ENCODE measurements at regions not wholly inside any gene's neighbourhood (a gene's known extent, or its start where the extent isn't known, plus 50 kb on each side); places are given as distances from the start of the nearest gene placed in this dataset.

- H3K36me3 Mint-ChIP-seq (ENCODE audit: low read depth): no peaks in the 10 kb centered on the region
- CTCF ChIA-PET: no interaction called here
- DNase-seq (no peak), ATAC-seq (no peak)
- POLR2A ChIA-PET: no interaction called here
- no peak overlapping the region for H3K27ac Mint-ChIP-seq
- no peak overlapping the region for H3K4me3 Mint-ChIP-seq
- no peaks in the 10 kb centered on the region for H3K9me3 Mint-ChIP-seq (ENCODE audit: insufficient read depth)
- H3K4me1 Mint-ChIP-seq (ENCODE audit: low read depth): no peaks in the 10 kb centered on the region
- H3K27me3 Mint-ChIP-seq (ENCODE audit: low read depth): no peaks in the 10 kb centered on the region
Observed at GRCh38 chr19:28519952-28520861, 692.7 kb downstream of the UQCRFS1 start.

DNA sequence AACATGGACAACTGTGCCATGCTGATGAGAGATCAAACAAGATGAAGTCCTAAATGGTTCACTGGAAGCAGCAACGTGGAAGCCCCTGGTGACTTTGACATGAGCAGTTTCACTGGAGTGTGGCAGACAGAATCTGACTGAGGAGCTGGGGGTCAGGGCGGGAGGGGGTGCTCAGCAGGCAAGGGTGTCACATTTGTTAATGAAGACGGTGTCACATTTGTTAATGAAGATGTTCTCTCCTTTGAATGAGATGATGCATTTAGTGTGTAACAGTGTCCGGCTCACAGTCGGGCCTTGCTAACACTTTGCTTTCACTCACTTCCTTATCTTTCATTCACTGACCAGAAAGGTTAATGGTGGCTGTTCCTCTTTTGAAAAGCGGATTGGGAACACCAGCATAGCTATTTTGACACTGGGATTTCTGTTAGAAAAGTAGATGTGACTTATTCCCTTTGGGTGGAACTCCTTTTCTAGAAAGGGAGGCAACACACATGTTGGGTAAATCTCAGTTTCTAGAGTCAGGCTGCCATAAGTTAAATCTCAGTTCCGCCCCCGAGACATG is 693.7 kb downstream of the UQCRFS1 start:
- DNase-seq (no peak), ATAC-seq (no peak)
- POLR2A ChIA-PET: no interaction called here
- H3K27me3 Mint-ChIP-seq (ENCODE audit: low read depth): no peaks in the 10 kb centered on the region
- no peak overlapping the region for H3K27ac Mint-ChIP-seq
- H3K4me1 Mint-ChIP-seq (ENCODE audit: low read depth): no peaks in the 10 kb centered on the region
- H3K36me3 Mint-ChIP-seq (ENCODE audit: low read depth): no peaks in the 10 kb centered on the region
- CTCF ChIA-PET: no interaction called here
- no peaks in the 10 kb centered on the region for H3K9me3 Mint-ChIP-seq (ENCODE audit: insufficient read depth)
- no peak overlapping the region for H3K4me3 Mint-ChIP-seq

DNA sequence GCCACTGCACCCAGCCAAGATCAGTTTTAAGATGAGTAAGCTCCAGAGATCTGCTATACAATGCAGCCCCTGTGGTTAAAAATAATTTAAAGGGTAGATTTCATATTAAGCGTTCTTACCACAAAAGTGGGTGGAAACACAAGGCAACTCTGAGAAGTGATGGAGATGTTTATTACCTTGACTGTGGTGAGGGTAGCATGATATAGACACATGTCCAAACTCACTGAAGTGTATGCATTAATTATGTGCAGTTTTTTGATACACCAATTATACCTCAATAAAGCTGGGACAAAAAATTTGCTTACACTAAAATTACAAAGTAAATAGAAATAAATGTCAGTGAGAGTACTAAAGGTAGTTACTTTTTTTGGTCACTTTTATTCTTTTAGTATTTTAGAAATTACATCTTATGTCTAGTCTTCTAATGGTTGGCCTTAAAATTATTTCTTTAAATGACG is 696.5 kb downstream of the UQCRFS1 start:
- no peak overlapping the region for H3K4me3 Mint-ChIP-seq
- no peak for DNase-seq
- POLR2A ChIA-PET: no interaction called here
- H3K9me3 Mint-ChIP-seq (ENCODE audit: insufficient read depth): no peaks in the 10 kb centered on the region
- no peaks in the 10 kb centered on the region for H3K4me1 Mint-ChIP-seq (ENCODE audit: low read depth)
- H3K27me3 Mint-ChIP-seq (ENCODE audit: low read depth): no peaks in the 10 kb centered on the region
- CTCF ChIA-PET: no interaction called here
- H3K27ac Mint-ChIP-seq: no peak overlapping the region
- ATAC-seq: no peak
- no peaks in the 10 kb centered on the region for H3K36me3 Mint-ChIP-seq (ENCODE audit: low read depth)

DNA sequence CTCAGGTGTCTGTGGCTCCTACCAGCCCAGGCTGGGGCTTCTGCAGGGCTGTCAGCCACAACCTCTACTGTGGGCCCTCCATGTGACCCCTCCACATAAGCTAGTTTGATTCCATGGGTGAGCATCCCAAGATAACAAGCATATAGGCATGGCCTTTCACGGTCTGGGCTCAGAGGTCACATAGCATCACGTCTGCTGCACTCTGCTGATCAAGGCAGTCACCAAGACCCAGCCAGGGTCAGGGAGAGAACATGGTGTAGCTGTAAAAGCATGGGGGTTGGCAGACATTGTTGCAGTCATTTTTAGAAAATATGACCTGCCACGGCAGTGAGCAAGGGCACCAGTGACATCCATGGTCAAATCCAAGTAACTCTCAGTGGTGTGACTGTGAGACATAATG is 698.8 kb downstream of the UQCRFS1 start:
- H3K9me3 Mint-ChIP-seq (ENCODE audit: insufficient read depth): no peaks in the 10 kb centered on the region
- H3K27me3 Mint-ChIP-seq (ENCODE audit: low read depth): no peaks in the 10 kb centered on the region
- no peak for ATAC-seq
- H3K36me3 Mint-ChIP-seq (ENCODE audit: low read depth): no peaks in the 10 kb centered on the region
- no peak overlapping the region for H3K4me3 Mint-ChIP-seq
- CTCF ChIA-PET: interaction anchor here (0.6 kb wide), 1 partner anchor 31 kb away, joined by 3 read pairs; no protein-coding TSS in a partner anchor
- no peaks in the 10 kb centered on the region for H3K4me1 Mint-ChIP-seq (ENCODE audit: low read depth)
- no peak for DNase-seq
- POLR2A ChIA-PET: no interaction called here
- no peak overlapping the region for H3K27ac Mint-ChIP-seq

DNA sequence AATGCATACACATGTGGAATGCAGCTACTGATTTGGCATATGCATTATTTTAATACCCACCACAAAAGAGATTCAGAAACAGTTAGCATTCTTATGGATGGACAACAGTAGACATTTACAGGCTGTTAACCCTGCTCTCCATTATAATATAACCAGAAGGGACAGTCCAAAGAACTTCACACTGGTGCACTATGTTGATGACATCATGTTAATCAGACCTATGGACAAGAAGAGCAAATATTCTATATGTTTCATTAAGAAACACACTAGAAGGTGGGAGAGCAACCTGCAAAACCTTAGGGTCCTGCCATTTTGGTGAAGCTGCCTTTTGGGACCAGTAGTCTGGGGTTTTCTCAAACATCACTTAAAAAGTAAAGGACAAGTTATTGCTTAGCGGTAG is 701.3 kb downstream of the UQCRFS1 start:
- DNase-seq (no peak), ATAC-seq (no peak)
- H3K27ac Mint-ChIP-seq: no peak overlapping the region
- ChIA-PET CTCF (no interaction called here), POLR2A (no interaction called here)
- H3K9me3 Mint-ChIP-seq (ENCODE audit: insufficient read depth): no peaks in the 10 kb centered on the region
- H3K36me3 Mint-ChIP-seq (ENCODE audit: low read depth): no peaks in the 10 kb centered on the region
- H3K4me1 Mint-ChIP-seq (ENCODE audit: low read depth): no peaks in the 10 kb centered on the region
- H3K27me3 Mint-ChIP-seq (ENCODE audit: low read depth): no peaks in the 10 kb centered on the region
- H3K4me3 Mint-ChIP-seq: no peak overlapping the region

DNA sequence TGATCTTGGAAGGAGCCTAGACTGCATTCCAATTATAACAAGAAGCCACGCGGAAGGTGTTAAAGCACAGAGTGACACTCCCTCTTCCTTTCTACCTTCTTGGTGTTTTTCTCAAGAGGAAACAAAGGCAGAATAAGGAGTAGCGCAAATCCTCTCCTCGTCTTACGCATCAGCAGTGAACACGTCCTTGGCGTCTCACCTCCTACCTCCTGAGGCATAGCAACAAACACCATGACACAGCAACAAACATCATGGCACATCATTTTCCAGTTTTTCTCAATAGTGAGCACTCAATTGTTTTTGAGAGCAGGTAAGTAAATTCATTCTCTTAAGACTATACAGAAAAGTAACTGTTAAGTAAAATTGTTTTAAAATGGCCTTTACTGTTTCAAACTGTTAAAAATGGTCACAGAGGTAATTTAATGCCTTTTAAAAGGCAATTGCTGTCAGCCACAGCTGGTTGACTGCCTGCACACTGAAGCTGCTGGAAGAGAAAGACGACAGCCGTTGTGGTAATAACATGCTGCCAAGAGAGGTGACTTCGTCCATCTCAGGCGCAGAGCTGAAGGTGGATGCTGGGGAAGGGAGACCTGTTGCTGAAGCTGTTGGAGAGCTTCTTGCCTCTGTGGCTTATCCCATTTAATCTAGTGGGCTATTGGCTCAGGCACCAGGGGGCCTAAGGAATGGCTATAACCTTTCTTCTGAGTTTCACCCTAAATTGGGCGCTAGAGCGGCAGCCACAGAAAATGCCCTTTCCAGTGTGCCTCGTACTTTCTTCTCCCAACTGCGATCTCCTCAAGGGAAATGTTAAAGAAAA is 703.7 kb downstream of the UQCRFS1 start:
- H3K4me3 Mint-ChIP-seq: no peak overlapping the region
- H3K4me1 Mint-ChIP-seq (ENCODE audit: low read depth): peaks cover 7% of the 10 kb centered on the region
- no peak overlapping the region for H3K27ac Mint-ChIP-seq
- no peaks in the 10 kb centered on the region for H3K9me3 Mint-ChIP-seq (ENCODE audit: insufficient read depth)
- ATAC-seq: no peak
- DNase-seq: no peak
- POLR2A ChIA-PET: no interaction called here
- H3K36me3 Mint-ChIP-seq (ENCODE audit: low read depth): no peaks in the 10 kb centered on the region
- no peaks in the 10 kb centered on the region for H3K27me3 Mint-ChIP-seq (ENCODE audit: low read depth)
- CTCF ChIA-PET: no interaction called here

DNA sequence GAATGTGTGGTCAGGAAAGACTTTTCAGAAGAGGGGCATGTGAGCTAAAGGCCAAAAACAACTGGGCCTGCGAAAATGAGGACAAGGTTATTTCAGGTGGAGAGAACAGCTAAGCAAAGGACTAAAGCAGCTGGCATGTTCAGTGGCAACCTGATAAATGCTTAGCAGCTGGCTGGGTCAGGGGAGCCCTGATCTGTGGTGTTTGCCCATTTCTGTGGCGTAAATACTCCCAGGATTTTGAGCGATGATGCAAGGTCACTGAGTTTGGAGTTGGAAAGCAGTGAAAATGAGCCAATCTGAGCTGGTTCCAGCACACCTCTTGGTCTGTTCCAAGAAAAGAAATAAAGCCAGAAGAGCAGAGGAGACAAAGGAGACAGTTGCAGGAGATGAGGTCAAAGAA is 704.3 kb downstream of the UQCRFS1 start:
- ATAC-seq (no peak), DNase-seq (no peak)
- H3K27ac Mint-ChIP-seq: no peak overlapping the region
- H3K36me3 Mint-ChIP-seq (ENCODE audit: low read depth): no peaks in the 10 kb centered on the region
- H3K27me3 Mint-ChIP-seq (ENCODE audit: low read depth): no peaks in the 10 kb centered on the region
- POLR2A ChIA-PET: no interaction called here
- no peak overlapping the region for H3K4me3 Mint-ChIP-seq
- CTCF ChIA-PET: no interaction called here
- peaks cover 7% of the 10 kb centered on the region for H3K4me1 Mint-ChIP-seq (ENCODE audit: low read depth)
- H3K9me3 Mint-ChIP-seq (ENCODE audit: insufficient read depth): no peaks in the 10 kb centered on the region

- no peak overlapping the region for H3K4me3 Mint-ChIP-seq
- CTCF ChIA-PET: no interaction called here
- no peak for DNase-seq
- H3K9me3 Mint-ChIP-seq (ENCODE audit: insufficient read depth): no peaks in the 10 kb centered on the region
- H3K27me3 Mint-ChIP-seq (ENCODE audit: low read depth): no peaks in the 10 kb centered on the region
- no peak overlapping the region for H3K27ac Mint-ChIP-seq
- POLR2A ChIA-PET: no interaction called here
- H3K4me1 Mint-ChIP-seq (ENCODE audit: low read depth): peaks cover 22% of the 10 kb centered on the region
- no peaks in the 10 kb centered on the region for H3K36me3 Mint-ChIP-seq (ENCODE audit: low read depth)
- no peak for ATAC-seq
Observed at GRCh38 chr19:28505933-28506332, 707.0 kb downstream of the UQCRFS1 start.

DNA sequence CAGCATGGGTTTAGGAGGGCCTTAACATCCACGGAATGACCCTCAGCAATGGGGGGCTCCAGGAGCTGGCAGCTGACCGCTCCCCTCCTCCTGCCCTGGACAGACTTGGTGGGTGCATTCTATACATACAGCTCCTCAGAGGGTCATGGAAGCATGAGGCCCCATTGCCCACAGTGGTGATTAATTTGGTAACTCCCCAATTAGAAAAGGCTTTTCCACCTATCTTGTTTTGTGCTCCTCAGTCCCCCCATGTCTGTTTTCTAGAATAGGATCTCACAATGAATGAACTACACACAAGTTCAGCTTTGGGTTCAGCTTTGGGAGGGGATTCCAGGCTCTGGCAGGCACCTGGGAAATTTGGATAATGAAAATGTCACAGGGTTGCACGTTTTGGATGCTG is 707.8 kb downstream of the UQCRFS1 start:
- Mint-ChIP-seq H3K36me3 (ENCODE audit: low read depth) (no peaks in the 10 kb centered on the region), H3K4me1 (ENCODE audit: low read depth) (peaks cover 25% of the 10 kb centered on the region), H3K27ac (no peak overlapping the region), H3K27me3 (ENCODE audit: low read depth) (no peaks in the 10 kb centered on the region), H3K4me3 (no peak overlapping the region), H3K9me3 (ENCODE audit: insufficient read depth) (no peaks in the 10 kb centered on the region)
- no peak for ATAC-seq
- CTCF ChIA-PET: interaction anchor here (1.3 to 2.2 kb wide), 2 partner anchors 36 to 129 kb away, joined by 4 to 5 read pairs; no protein-coding TSS in a partner anchor
- DNase-seq: no peak
- POLR2A ChIA-PET: no interaction called here

DNA sequence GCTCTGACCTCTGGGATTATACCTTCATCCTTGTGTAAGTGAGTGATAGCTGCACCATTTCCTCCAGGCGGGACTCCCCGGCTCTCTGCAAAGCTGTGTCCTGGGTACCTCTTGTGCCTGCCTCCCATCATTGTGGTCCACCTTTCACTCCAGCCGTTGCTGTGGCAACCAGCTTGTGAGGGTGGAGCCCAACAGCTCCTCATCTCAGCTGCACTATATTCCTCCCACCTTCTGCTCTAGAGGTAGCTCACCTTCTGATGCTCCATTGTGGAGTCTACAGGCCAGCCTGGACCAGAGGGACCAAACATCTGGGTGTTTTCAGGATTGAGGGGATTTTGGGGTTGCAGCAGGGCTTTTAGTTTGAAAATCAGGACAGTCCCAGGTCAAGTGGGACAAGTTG is 708.2 kb downstream of the UQCRFS1 start:
- no peak overlapping the region for H3K4me3 Mint-ChIP-seq
- H3K4me1 Mint-ChIP-seq (ENCODE audit: low read depth): peaks cover 25% of the 10 kb centered on the region
- no peak overlapping the region for H3K27ac Mint-ChIP-seq
- no peak for DNase-seq
- H3K9me3 Mint-ChIP-seq (ENCODE audit: insufficient read depth): no peaks in the 10 kb centered on the region
- no peaks in the 10 kb centered on the region for H3K27me3 Mint-ChIP-seq (ENCODE audit: low read depth)
- ChIA-PET POLR2A (no interaction called here), CTCF (interaction anchor here (1.3 to 2.2 kb wide), 2 partner anchors 36 to 129 kb away, joined by 4 to 5 read pairs; no protein-coding TSS in a partner anchor)
- H3K36me3 Mint-ChIP-seq (ENCODE audit: low read depth): no peaks in the 10 kb centered on the region
- ATAC-seq: no peak

GRCh38 chr19:28504139-28504538 is 708.8 kb downstream of the UQCRFS1 start:
- no peaks in the 10 kb centered on the region for H3K27me3 Mint-ChIP-seq (ENCODE audit: low read depth)
- DNase-seq: no peak
- H3K36me3 Mint-ChIP-seq (ENCODE audit: low read depth): no peaks in the 10 kb centered on the region
- peaks cover 25% of the 10 kb centered on the region for H3K4me1 Mint-ChIP-seq (ENCODE audit: low read depth)
- ChIA-PET CTCF (interaction anchor here (1.3 to 2.2 kb wide), 2 partner anchors 35 to 130 kb away, joined by 4 to 5 read pairs; no protein-coding TSS in a partner anchor), POLR2A (no interaction called here)
- H3K27ac Mint-ChIP-seq: no peak overlapping the region
- no peak overlapping the region for H3K4me3 Mint-ChIP-seq
- no peak for ATAC-seq
- H3K9me3 Mint-ChIP-seq (ENCODE audit: insufficient read depth): no peaks in the 10 kb centered on the region

Measured in activated CD8-positive, alpha-beta T cell treated with anti-CD3 and anti-CD28 coated beads, Interleukin-2, amount 10 ng/mL, durations not matched to agents 7 days and 5 days (primary cell).